ENCODE measurements at regions not wholly inside any gene's neighbourhood (a gene's known extent, or its start where the extent isn't known, plus 50 kb on each side); places are given as distances from the start of the nearest gene placed in this dataset.

DNA sequence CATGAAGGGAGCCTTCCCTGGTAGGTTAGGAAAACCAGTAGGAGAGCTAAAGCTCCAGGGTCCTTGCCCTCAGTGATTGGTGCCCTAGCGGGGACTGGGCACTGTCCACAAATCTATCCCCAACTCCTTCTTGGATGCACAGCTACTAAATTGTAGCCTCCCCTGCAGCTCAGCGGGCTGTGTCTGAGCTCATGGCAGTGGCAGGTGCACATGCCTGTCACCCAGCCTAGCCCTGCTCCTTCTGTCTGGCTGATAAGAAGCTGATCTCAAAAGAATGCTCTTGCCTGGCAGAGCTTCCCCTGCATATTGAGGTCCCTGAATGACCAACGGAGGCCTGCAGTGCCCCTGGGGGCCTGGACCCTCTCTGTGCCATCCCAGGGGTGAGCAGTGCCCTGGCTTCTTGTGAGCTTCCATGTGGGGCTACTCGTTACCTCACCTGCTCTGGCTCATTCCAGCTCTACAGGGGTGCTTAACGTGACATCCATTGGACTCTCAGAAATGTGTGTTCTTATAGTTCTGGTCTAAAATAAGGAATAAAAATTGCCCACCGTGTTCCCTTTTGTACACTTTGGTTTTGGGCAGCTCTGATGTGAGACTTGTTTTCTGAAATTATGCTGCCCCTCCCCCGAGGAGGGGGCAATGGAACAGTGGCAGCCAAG is 59.8 kb upstream of the ANTXRL start:
- H3K4me3 ChIP-seq (ENCODE audit: low read depth, low read length) = no peak overlapping the region
- DNase-seq (ENCODE audit: low read depth) = no peak
- TF ChIP-seq, protein P1, sequence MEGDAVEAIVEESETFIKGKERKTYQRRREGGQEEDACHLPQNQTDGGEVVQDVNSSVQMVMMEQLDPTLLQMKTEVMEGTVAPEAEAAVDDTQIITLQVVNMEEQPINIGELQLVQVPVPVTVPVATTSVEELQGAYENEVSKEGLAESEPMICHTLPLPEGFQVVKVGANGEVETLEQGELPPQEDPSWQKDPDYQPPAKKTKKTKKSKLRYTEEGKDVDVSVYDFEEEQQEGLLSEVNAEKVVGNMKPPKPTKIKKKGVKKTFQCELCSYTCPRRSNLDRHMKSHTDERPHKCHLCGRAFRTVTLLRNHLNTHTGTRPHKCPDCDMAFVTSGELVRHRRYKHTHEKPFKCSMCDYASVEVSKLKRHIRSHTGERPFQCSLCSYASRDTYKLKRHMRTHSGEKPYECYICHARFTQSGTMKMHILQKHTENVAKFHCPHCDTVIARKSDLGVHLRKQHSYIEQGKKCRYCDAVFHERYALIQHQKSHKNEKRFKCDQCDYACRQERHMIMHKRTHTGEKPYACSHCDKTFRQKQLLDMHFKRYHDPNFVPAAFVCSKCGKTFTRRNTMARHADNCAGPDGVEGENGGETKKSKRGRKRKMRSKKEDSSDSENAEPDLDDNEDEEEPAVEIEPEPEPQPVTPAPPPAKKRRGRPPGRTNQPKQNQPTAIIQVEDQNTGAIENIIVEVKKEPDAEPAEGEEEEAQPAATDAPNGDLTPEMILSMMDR (IDR thresholded peaks at IDR 0.05; ENCODE audit: insufficient read depth, low read length) = no peak

DNA sequence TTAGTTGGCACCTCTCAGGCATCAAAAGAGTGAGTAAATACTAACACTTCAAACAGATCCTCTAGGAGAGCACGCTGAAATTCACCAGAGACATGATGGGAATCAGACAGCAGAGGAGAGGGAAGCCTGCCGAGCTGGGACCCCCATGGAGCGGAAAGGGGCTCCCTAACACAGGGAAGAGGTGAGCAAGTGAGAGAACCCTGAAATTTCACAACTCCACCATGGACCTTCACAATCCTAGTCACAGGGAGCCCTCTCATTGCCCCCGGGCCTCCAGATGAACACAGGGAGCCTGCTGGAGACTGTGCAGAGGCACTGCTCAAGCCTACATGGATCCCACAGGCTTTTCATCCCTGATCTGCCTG is 59.2 kb upstream of the ANTXRL start:
- no peak for DNase-seq (ENCODE audit: low read depth)
- H3K4me3 ChIP-seq (ENCODE audit: low read depth, low read length) = no peak overlapping the region
- TF ChIP-seq, protein P1 (IDR thresholded peaks at IDR 0.05; ENCODE audit: insufficient read depth, low read length) = no peak

DNA sequence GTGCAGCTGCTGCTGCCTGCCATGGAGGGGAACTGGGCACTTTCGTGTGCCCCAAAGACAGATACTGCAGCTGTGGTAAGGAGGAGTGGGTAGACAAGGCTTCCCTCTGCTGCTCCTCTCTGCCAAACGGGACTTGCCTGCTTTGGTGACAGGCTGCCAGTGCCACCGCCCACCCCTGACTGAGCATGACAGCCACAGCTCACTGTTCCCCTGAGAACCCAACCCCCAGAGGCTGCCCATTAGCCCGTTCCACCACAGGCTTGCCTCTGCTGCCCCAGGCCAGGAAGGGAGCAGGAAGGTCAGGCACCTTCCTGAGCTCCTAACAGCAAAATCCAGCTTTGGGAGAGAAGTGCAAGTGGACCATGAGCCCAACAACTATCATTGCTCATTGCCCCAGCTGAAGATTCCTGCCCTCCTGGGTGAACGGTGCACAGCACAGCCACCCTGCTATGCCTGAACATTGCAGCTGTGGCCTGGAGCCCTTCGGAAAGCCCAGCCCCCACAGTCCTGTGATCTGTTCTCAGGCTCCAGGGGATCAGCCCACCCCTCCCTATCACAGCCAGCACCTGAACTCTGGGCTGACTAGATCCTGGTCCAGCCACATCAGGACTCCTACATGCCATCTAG is 58.7 kb upstream of the ANTXRL start:
- DNase-seq (ENCODE audit: low read depth) = no peak
- H3K4me3 ChIP-seq (ENCODE audit: low read depth, low read length) = no peak overlapping the region
- TF ChIP-seq, protein P1 (IDR thresholded peaks at IDR 0.05; ENCODE audit: insufficient read depth, low read length) = no peak

DNA sequence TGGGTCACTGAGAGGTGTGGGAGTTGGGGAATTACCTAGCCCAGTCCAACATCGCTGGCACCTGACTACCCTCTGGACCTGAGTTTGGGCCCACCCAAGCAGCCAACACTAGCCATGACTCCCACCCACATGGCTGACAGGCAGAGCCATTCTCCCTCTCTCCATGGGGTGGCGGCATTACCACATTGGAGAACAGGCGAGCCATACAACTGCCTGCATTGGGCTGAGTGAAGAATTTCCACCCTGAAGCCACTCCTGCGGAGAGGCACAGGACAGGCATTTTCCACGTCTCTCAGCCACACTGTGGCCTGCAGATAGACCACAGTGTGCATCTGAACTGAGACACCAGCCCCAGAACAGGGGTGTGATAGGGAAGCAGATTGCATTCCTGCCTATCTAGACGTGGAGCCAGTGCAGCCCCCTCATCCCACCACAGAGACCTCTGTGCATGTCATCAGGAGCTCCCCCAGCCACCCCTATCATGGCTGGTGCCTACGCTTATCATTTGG is 58.2 kb upstream of the ANTXRL start:
- TF ChIP-seq, protein P1 (IDR thresholded peaks at IDR 0.05; ENCODE audit: insufficient read depth, low read length) = peak; percentile 96
- no peak overlapping the region for H3K4me3 ChIP-seq (ENCODE audit: low read depth, low read length)
- peak; percentile 72 for DNase-seq (ENCODE audit: low read depth)

DNA sequence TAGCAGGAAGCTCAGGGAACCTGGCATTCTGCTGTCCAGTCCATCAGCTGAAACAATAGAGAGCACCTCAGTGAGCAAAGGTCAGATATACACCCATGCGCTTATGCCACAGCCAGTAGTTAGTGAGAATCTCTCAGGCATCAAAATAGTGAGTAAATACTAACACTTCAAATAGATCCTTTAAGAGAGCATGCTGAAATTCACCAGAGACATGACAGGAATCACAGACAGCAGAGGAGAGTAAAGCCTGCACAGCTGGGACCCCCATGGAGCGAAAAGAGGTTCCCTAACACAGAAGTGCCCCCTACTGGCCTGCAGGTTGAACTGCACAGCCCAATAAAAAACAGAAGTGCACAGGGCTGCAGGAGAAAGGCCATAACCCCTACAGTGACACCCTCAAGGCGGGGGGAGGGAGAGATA is 57.6 kb upstream of the ANTXRL start:
- no peak overlapping the region for H3K4me3 ChIP-seq (ENCODE audit: low read depth, low read length)
- TF ChIP-seq, protein P1 (IDR thresholded peaks at IDR 0.05; ENCODE audit: insufficient read depth, low read length) = peak; percentile 75
- DNase-seq (ENCODE audit: low read depth) = peak; percentile 4

DNA sequence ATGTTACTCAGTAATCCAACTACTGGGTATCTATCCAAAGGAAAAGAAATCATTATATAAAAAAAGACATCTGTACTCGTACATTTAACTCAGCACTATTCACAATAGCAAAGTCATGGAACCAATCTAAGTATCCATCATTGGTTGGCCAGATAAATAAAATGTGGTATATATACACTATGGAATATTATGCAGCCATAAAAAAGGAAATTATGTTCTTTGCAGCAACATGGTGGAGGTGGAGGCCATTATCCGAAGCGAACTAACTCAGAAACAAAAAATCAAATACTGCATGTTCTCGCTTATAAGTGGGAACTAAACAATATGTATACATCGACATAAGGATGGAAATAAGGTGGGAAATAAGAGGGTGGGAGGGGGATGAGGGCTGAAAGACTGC is 56.2 kb upstream of the ANTXRL start:
- no peak for DNase-seq (ENCODE audit: low read depth)
- TF ChIP-seq, protein P1 (IDR thresholded peaks at IDR 0.05; ENCODE audit: insufficient read depth, low read length) = no peak
- H3K4me3 ChIP-seq (ENCODE audit: low read depth, low read length) = no peak overlapping the region

Data from fibroblast of the aortic adventitia (primary cell).